Suprapubic skin (tissue), 4 donors: ENCODE measurements at regions not wholly inside any gene's neighbourhood (a gene's known extent, or its start where the extent isn't known, plus 50 kb on each side); places are given as distances from the start of the nearest gene placed in this dataset.

Experiments used
- CTCF ChIP-seq, 2 donors: fragments of 200-600 bp in 1 of 2; fragments of 450-650 bp in 1 of 2; sonication (generic) in 1 of 2; IDR thresholded peaks; one replicate each; pipeline ENCODE4 v1.5.1; 2016 to 2019; ENCODE audit warnings: antibody characterized with exemption in 2 of 2, mild to moderate bottlenecking in 1 of 2, moderate library complexity in 1 of 2
- EP300 ChIP-seq: sonication (generic); formaldehyde crosslinking; IDR thresholded peaks from one replicate; pipeline ENCODE4 v1.6.1; 2017; ENCODE audit warnings: antibody characterized with exemption
- POLR2A ChIP-seq, 2 donors: fragments of 450-650 bp; IDR thresholded peaks; one replicate each; pipeline ENCODE4 v1.6.1; 2017; ENCODE audit warnings: antibody characterized with exemption in 2 of 2, mild to moderate bottlenecking in 2 of 2, moderate library complexity in 2 of 2
- POLR2AphosphoS5 ChIP-seq, 3 donors: sonication (generic); formaldehyde crosslinking; IDR thresholded peaks; one replicate each; pipeline ENCODE4 v1.6.1; 2017; ENCODE audit warnings: antibody characterized with exemption in 3 of 3

- no peak for TF ChIP-seq POLR2AphosphoS5 (IDR thresholded peaks at IDR 0.05)
- TF ChIP-seq CTCF (IDR thresholded peaks at IDR 0.05), result no peak
- no peak for TF ChIP-seq EP300
- TF ChIP-seq POLR2A (IDR thresholded peaks at IDR 0.05), result no peak
Measured at GRCh38 chr15:99503411-99503810, 62.4 kb upstream of the MEF2A start.
